Pancreas (tissue), 10 donors: ENCODE measurements at regions not wholly inside any gene's neighbourhood (a gene's known extent, or its start where the extent isn't known, plus 50 kb on each side); places are given as distances from the start of the nearest gene placed in this dataset.

Source experiments
- ATAC-seq, 4 donors: fragments of 200-7000 bp; cut with Tn5 transposase; one replicate each; pipeline versions ENCODE4 v1.8.0 to v1.9.1; 2020; ENCODE audit warnings: mild to moderate bottlenecking in 4 of 4, moderate library complexity in 4 of 4
- DNase-seq, 6 donors: peaks; one replicate each; pipeline ENCODE4 v3.0.0-alpha.2; 2020
- FAIRE-seq: peaks from 2 replicates; lab custom pipeline; 2012; peaks lifted over from hg19 to GRCh38; lab: Jason Lieb, UNC
- H3K27ac ChIP-seq, 4 donors: fragments of 200-600 bp; sonication (generic); 1 replicate in 3 of 4; 2 replicates in 1 of 4; pipeline versions ENCODE4 v1.5.0 to v1.8.0; 2020
- H3K27me3 ChIP-seq, 4 donors: fragments of 200-600 bp; one replicate each; pipeline ENCODE4 v1.8.0; 2021
- H3K36me3 ChIP-seq, 3 donors: fragments of 200-600 bp; sonication (generic) in 1 of 3; one replicate each; pipeline versions ENCODE4 v1.5.0 to v1.8.0; 2020 to 2021
- H3K4me1 ChIP-seq, 3 donors: fragments of 200-600 bp; one replicate each; pipeline ENCODE4 v1.8.0; 2021
- H3K4me3 ChIP-seq, 4 donors: fragments of 200-600 bp; sonication (generic) in 2 of 4; one replicate each; pipeline versions ENCODE4 v1.5.0 to v1.8.0; 2020 to 2021
- H3K9me3 ChIP-seq, 4 donors: fragments of 200-600 bp; one replicate each; pipeline ENCODE4 v1.8.0; 2021
- WGBS, 2 donors: extraction: QIAGEN DNeasy Blood & Tissue Kit; methylation state at CpG; one replicate each; pipeline ENCODE4 v1.1.7; 2013; 5-methylcytosine and 5-hydroxymethylcytosine counted together
- intact Hi-C, 3 donors: fragments of 100-400 bp; cut with DNase I; formaldehyde crosslinking; loops; one replicate each; pipeline versions ENCODE4 v1.11.1 to v1.14.2; 2022
- TF ChIP-seq, protein P1 (sequence below), 4 donors: fragments of 200-600 bp; sonication (generic) in 3 of 4; IDR thresholded peaks; one replicate each; pipeline versions ENCODE4 v1.5.0 to v1.8.0; 2021; ENCODE audit warnings: antibody characterized with exemption in 4 of 4
- donor health status: healthy with polysubstance abuse.
- donor health status: DM: no; HTN: no; CAD: no; lungs with moderate emphysema.
- donor health status: DM: no; HTN: no; CAD: no.
- donor health status: control.
- donor health status: control.
- donor health status: Bipolar disorder and iron deficiency.
- donor health status: DM: yes; HTN: yes; CAD: no.
- donor health status: DM: no; HTN: no; CAD: no.
- donor health status: DM: no; HTN: no; CAD: no.
- donor health status: DM: yes; HTN: yes; CAD: no.

DNA sequence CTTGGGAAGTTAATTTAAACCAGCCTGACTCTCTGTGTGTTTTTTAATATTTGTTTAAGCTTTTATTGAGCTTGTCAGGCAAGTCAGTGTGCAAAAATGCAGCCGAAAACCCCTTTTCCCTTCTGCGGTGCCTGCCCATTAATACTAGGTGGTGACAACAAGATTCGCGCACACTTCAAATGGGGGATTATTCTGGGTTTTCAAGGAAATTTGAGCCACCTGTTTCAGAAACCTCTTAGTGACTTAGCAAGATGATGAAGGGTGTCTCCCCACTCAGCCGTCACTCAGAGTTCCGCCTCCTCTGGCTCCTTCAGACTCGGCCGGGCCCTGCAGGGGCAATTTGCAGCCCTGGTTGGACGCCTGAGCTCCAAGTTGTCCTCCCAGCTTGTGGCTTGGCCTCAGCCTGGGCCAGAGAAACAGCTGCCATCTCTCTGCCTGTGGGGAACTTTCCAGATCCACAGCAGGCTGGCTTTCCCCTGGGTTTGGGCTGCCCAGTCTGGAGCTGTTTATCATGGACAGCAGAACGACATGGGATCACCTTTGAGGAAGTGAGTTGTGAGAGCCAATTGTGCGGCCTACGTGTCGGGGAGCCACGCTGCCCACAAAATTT lies 75.9 kb downstream of the SPRY4 start:
- no peaks in the 10 kb centered on the region for H3K4me1 ChIP-seq
- intact Hi-C loops, result no loop called here
- FAIRE-seq, result no peak
- TF ChIP-seq, protein P1, sequence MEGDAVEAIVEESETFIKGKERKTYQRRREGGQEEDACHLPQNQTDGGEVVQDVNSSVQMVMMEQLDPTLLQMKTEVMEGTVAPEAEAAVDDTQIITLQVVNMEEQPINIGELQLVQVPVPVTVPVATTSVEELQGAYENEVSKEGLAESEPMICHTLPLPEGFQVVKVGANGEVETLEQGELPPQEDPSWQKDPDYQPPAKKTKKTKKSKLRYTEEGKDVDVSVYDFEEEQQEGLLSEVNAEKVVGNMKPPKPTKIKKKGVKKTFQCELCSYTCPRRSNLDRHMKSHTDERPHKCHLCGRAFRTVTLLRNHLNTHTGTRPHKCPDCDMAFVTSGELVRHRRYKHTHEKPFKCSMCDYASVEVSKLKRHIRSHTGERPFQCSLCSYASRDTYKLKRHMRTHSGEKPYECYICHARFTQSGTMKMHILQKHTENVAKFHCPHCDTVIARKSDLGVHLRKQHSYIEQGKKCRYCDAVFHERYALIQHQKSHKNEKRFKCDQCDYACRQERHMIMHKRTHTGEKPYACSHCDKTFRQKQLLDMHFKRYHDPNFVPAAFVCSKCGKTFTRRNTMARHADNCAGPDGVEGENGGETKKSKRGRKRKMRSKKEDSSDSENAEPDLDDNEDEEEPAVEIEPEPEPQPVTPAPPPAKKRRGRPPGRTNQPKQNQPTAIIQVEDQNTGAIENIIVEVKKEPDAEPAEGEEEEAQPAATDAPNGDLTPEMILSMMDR (IDR thresholded peaks at IDR 0.05), result no peak
- 54 to 61% methylated on average over 14 of the region's 14 CpGs for WGBS, 2 donors
- H3K4me3 ChIP-seq, result no peak overlapping the region
- peak overlapping the region in 1 of 4 donors; percentile 60 for H3K27ac ChIP-seq
- H3K9me3 ChIP-seq, result no peaks in the 10 kb centered on the region
- DNase-seq, result no peak
- peak in 1 of 4 donors; percentile 22 for ATAC-seq
- no peaks in the 10 kb centered on the region for H3K27me3 ChIP-seq
- H3K36me3 ChIP-seq, result no peaks in the 10 kb centered on the region

GRCh38 chr5:142246258-142246657 lies 78.6 kb downstream of the SPRY4 start:
- Histone ChIP-seq H3K9me3 (no peaks in the 10 kb centered on the region), H3K36me3 (no peaks in the 10 kb centered on the region), H3K27me3 (no peaks in the 10 kb centered on the region), H3K4me1 (no peaks in the 10 kb centered on the region), H3K4me3 (no peak overlapping the region), H3K27ac (peak overlapping the region in 1 of 4 donors; percentile 41)
- TF ChIP-seq, protein P1 (IDR thresholded peaks at IDR 0.05), result no peak
- FAIRE-seq, result no peak
- WGBS, 2 donors, result 66 to 70% methylated on average over 9 of the region's 9 CpGs
- DNase-seq, result peak in 1 of 6 donors; percentile 18
- ATAC-seq, result peak in 3 of 4 donors; percentile 41 to 76 (median 61)
- intact Hi-C loops, result no loop called here

GRCh38 chr5:142245786-142246185 lies 79.0 kb downstream of the SPRY4 start:
- Histone ChIP-seq H3K4me3 (no peak overlapping the region), H3K4me1 (no peaks in the 10 kb centered on the region), H3K36me3 (no peaks in the 10 kb centered on the region), H3K27me3 (no peaks in the 10 kb centered on the region), H3K9me3 (no peaks in the 10 kb centered on the region), H3K27ac (peak overlapping the region in 2 of 4 donors; percentile 5 to 41)
- DNase-seq (no peak), ATAC-seq (no peak), FAIRE-seq (no peak)
- TF ChIP-seq, protein P1 (IDR thresholded peaks at IDR 0.05), result no peak
- WGBS, 2 donors, result 72 to 81% methylated on average over 5 of the region's 5 CpGs
- intact Hi-C loops, result no loop called here

DNA sequence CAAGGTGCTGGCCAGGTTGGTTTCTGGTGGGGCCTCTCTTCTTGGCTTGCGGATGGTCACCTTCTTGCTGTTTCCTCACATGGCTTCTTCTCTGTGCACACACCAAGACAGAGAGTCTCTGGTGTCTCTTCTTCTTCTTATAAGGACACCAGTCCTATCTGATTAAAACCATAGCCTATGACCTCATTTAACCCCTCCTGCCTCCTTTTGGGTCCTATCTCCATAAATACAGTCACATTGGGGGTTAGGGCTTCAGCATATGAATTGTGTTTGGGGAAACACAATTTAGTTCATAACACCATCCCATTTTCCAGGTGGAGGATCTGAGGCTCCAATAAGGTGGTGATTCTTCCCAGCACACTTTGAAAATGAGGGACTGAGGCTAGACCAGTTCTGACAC lies 80.4 kb downstream of the SPRY4 start:
- Histone ChIP-seq H3K9me3 (no peaks in the 10 kb centered on the region), H3K4me3 (no peak overlapping the region), H3K27ac (no peak overlapping the region), H3K4me1 (no peaks in the 10 kb centered on the region), H3K27me3 (no peaks in the 10 kb centered on the region), H3K36me3 (no peaks in the 10 kb centered on the region)
- FAIRE-seq (no peak), DNase-seq (no peak), ATAC-seq (no peak)
- TF ChIP-seq, protein P1 (IDR thresholded peaks at IDR 0.05), result no peak
- intact Hi-C loops, result no loop called here
- WGBS, 2 donors, result 94 to 100% methylated on average over 1 of the region's 1 CpG

GRCh38 chr5:142242272-142242671 lies 82.5 kb downstream of the SPRY4 start:
- Histone ChIP-seq H3K27me3 (no peaks in the 10 kb centered on the region), H3K9me3 (no peaks in the 10 kb centered on the region), H3K4me1 (no peaks in the 10 kb centered on the region), H3K36me3 (no peaks in the 10 kb centered on the region), H3K4me3 (no peak overlapping the region), H3K27ac (no peak overlapping the region)
- FAIRE-seq (no peak), DNase-seq (no peak), ATAC-seq (no peak)
- WGBS, 2 donors, result 86 to 89% methylated on average over 3 of the region's 3 CpGs
- intact Hi-C loops, result no loop called here
- TF ChIP-seq, protein P1 (IDR thresholded peaks at IDR 0.05), result no peak
